ENCODE measurements at regions not wholly inside any gene's neighbourhood (a gene's known extent, or its start where the extent isn't known, plus 50 kb on each side); places are given as distances from the start of the nearest gene placed in this dataset.
"Not testable (repeated sequence)": the region's sequence is repeated elsewhere in the genome, so short reads cannot be mapped to it uniquely, and the experiment has no call there.

DNA sequence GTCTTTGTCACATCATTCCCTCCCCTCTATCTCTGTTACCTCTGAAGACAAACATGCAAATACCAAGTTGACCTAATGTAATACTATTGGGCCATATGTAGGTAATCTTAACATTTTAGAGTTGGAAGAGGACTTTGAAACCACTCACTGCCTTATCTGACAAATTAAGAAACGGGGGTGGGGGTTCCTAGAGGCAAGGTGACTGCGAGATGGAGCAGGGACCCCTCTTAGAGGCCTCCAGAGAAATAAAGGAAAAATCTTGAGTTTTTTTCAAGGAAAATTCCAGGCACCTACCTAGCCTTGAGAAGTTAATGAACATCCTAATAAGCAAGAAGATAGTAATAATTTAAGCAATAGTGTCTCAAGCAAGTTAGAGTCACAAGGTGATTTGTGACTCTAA is 270.8 kb downstream of the CD83 start:
- Histone ChIP-seq H3K4me1 (ENCODE audit: control insufficient read depth, extremely low read depth, insufficient read depth, low read length) (no peaks in the 10 kb centered on the region), H3K9ac (ENCODE audit: insufficient read depth, low read length) (no peak overlapping the region), H3K79me2 (ENCODE audit: control insufficient read depth, insufficient read depth, low read length) (no peaks in the 10 kb centered on the region), H3K27ac (ENCODE audit: insufficient read depth, low read length) (no peak overlapping the region), H3K27me3 (ENCODE audit: control insufficient read depth, insufficient read depth, low read length) (no peaks in the 10 kb centered on the region), H4K20me1 (ENCODE audit: control insufficient read depth, extremely low read depth, insufficient read depth, low read length) (no peaks in the 10 kb centered on the region), H3K36me3 (ENCODE audit: control insufficient read depth, insufficient read depth, low read length) (no peaks in the 10 kb centered on the region), H3K9me3 (ENCODE audit: control insufficient read depth, insufficient read depth, low read depth, low read length) (no peaks in the 10 kb centered on the region), H2AFZ (ENCODE audit: low read length) (no peak overlapping the region), H3K4me2 (ENCODE audit: extremely low read depth, insufficient read depth, low read length) (no peak overlapping the region), H3K4me3 (replicated peaks in 1 of 4; ENCODE audit: control extremely low read depth in 1 of 4, insufficient read depth in 1 of 4, low read depth in 3 of 4, low read length in 4 of 4) (no peak overlapping the region)
- no peak for DNase-seq (ENCODE audit: low read depth in 2 of 2)
- no peak for TF ChIP-seq EZH2 (IDR thresholded peaks at IDR 0.05; ENCODE audit: low read length, missing control alignments)
- no peak for TF ChIP-seq CTCF (conservative IDR thresholded peaks at IDR 0.05 in 1 of 2, IDR thresholded peaks at IDR 0.05 in 1 of 2; ENCODE audit: low read depth in 1 of 2, low read length in 2 of 2)

DNA sequence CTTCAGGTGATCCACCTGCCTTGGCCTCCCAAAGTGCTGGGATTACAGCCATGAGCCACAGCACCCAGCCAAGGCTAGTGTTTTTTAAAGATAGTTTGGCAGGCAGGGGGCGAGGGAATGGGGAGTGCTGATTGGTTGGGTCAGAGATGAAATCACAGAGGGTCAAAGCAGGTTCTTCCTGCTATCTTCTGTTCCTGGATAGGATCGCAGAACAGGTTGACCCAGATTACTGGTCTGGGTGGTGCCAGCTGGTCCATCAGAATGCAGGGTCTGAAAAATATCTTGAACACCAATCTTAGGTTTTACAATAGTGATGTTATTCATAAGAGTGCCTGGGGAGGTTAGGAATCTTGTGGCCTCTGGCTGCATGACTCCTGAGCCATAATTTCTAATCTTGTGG is 272.2 kb downstream of the CD83 start:
- not testable (repeated sequence) for H3K36me3 ChIP-seq (ENCODE audit: control insufficient read depth, insufficient read depth, low read length); H3K9me3 ChIP-seq (ENCODE audit: control insufficient read depth, insufficient read depth, low read depth, low read length); H3K4me1 ChIP-seq (ENCODE audit: control insufficient read depth, extremely low read depth, insufficient read depth, low read length); H3K4me2 ChIP-seq (ENCODE audit: extremely low read depth, insufficient read depth, low read length); H4K20me1 ChIP-seq (ENCODE audit: control insufficient read depth, extremely low read depth, insufficient read depth, low read length); H3K9ac ChIP-seq (ENCODE audit: insufficient read depth, low read length); H3K27ac ChIP-seq (ENCODE audit: insufficient read depth, low read length); H3K79me2 ChIP-seq (ENCODE audit: control insufficient read depth, insufficient read depth, low read length); H2AFZ ChIP-seq (ENCODE audit: low read length); H3K27me3 ChIP-seq (ENCODE audit: control insufficient read depth, insufficient read depth, low read length); H3K4me3 ChIP-seq (replicated peaks in 1 of 4; ENCODE audit: control extremely low read depth in 1 of 4, insufficient read depth in 1 of 4, low read depth in 3 of 4, low read length in 4 of 4); DNase-seq (ENCODE audit: low read depth in 2 of 2)

- no peak overlapping the region for H3K27ac ChIP-seq (ENCODE audit: insufficient read depth, low read length)
Measured at GRCh38 chr6:14390805-14391204, 273.2 kb downstream of the CD83 start.

More at GRCh38 chr6:14390805-14391204, 273.2 kb downstream of the CD83 start:
- H3K9ac ChIP-seq (ENCODE audit: insufficient read depth, low read length) = no peak overlapping the region
- H2AFZ ChIP-seq (ENCODE audit: low read length) = no peak overlapping the region
- no peaks in the 10 kb centered on the region for H3K27me3 ChIP-seq (ENCODE audit: control insufficient read depth, insufficient read depth, low read length)
- no peaks in the 10 kb centered on the region for H4K20me1 ChIP-seq (ENCODE audit: control insufficient read depth, extremely low read depth, insufficient read depth, low read length)
- H3K4me2 ChIP-seq (ENCODE audit: extremely low read depth, insufficient read depth, low read length) = no peak overlapping the region
- DNase-seq (ENCODE audit: low read depth in 2 of 2) = no peak
- no peaks in the 10 kb centered on the region for H3K4me1 ChIP-seq (ENCODE audit: control insufficient read depth, extremely low read depth, insufficient read depth, low read length)
- no peak overlapping the region for H3K4me3 ChIP-seq (replicated peaks in 1 of 4; ENCODE audit: control extremely low read depth in 1 of 4, insufficient read depth in 1 of 4, low read depth in 3 of 4, low read length in 4 of 4)
- H3K79me2 ChIP-seq (ENCODE audit: control insufficient read depth, insufficient read depth, low read length) = no peaks in the 10 kb centered on the region
- TF ChIP-seq EZH2 (IDR thresholded peaks at IDR 0.05; ENCODE audit: low read length, missing control alignments) (no peak), CTCF (conservative IDR thresholded peaks at IDR 0.05 in 1 of 2, IDR thresholded peaks at IDR 0.05 in 1 of 2; ENCODE audit: low read depth in 1 of 2, low read length in 2 of 2) (no peak)
- no peaks in the 10 kb centered on the region for H3K36me3 ChIP-seq (ENCODE audit: control insufficient read depth, insufficient read depth, low read length)
- H3K9me3 ChIP-seq (ENCODE audit: control insufficient read depth, insufficient read depth, low read depth, low read length) = no peaks in the 10 kb centered on the region
